ENCODE measurements at regions not wholly inside any gene's neighbourhood (a gene's known extent, or its start where the extent isn't known, plus 50 kb on each side); places are given as distances from the start of the nearest gene placed in this dataset.

DNA sequence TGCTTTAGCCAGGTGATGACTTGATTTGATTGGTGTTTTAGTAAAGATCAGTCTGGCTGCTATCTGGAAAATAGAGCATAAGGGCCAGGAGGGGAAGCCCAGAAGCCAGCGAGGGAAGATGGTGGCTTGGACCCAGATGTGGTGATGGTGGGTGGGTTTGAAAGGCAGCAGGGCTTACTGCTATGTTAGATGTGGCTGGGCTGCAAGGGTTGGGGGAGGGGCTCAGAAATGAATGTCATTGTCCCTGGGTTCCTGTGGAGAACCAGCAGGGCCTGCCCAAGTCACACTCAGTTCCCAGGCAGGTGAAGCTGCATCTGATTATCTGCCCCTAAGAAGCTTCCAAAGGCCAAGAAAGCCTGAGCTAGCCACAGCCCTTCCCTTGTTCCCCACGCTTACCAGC is 71.7 kb upstream of the BRD7 start:
- no peak overlapping the region for H3K4me3 ChIP-seq (replicated peaks in 1 of 3; ENCODE audit: insufficient read depth in 1 of 3, low read depth in 1 of 3, low read length in 3 of 3)
- dilution Hi-C loops (cut with MboI; ENCODE audit: extremely low pct_ligation_motif_present, low sequenced_read_pairs) (no loop called here), intact Hi-C loops (cut with micrococcal nuclease) (no loop called here)
- peaks cover 2% of the 10 kb centered on the region for H3K9me3 ChIP-seq (replicated peaks; ENCODE audit: control insufficient read depth, insufficient read depth, low read length)
- H3K27ac ChIP-seq (ENCODE audit: insufficient read depth, low read depth, low read length) = no peak overlapping the region
- H3K4me2 ChIP-seq (ENCODE audit: insufficient read depth, low read length) = no peak overlapping the region
- no peaks in the 10 kb centered on the region for H3K4me1 ChIP-seq (ENCODE audit: control insufficient read depth, extremely low read depth, insufficient read depth, low read length)
- H2AFZ ChIP-seq (ENCODE audit: low read depth, low read length) = no peak overlapping the region
- H3K27me3 ChIP-seq (ENCODE audit: control insufficient read depth in 2 of 2, insufficient read depth in 2 of 2, low read length in 2 of 2) = no peaks in the 10 kb centered on the region
- BruUV-seq (replicated peaks) = no TSS peak
- no peaks in the 10 kb centered on the region for H3K9me1 ChIP-seq (replicated peaks; ENCODE audit: control insufficient read depth, extremely low read depth, insufficient read depth, low read length)
- no peak for FAIRE-seq
- no peak for DNase-seq (ENCODE audit: low read depth, low spot score)
- no peaks in the 10 kb centered on the region for H4K20me1 ChIP-seq (replicated peaks; ENCODE audit: control insufficient read depth, extremely low read depth, insufficient read depth, low read length)
- H3K79me2 ChIP-seq (ENCODE audit: control insufficient read depth, insufficient read depth, low read length) = no peaks in the 10 kb centered on the region
- H3K36me3 ChIP-seq (ENCODE audit: control insufficient read depth in 2 of 2, extremely low read depth in 1 of 2, insufficient read depth in 2 of 2, low read length in 2 of 2) = no peaks in the 10 kb centered on the region
- POLR2A ChIA-PET = no interaction called here
- CTCF ChIA-PET = no interaction called here
- H3K9ac ChIP-seq (replicated peaks; ENCODE audit: extremely low read depth, insufficient read depth, low read length) = no peak overlapping the region
- TF ChIP-seq MYC (IDR thresholded peaks at IDR 0.05; ENCODE audit: low read depth, low read length) = no peak
- TF ChIP-seq POLR2A (IDR thresholded peaks at IDR 0.05; ENCODE audit: low read depth, low read length) = no peak
- no peak for TF ChIP-seq POLR2AphosphoS5 (IDR thresholded peaks at IDR 0.05; ENCODE audit: insufficient read depth, low read depth, low read length)
- TF ChIP-seq, protein P1, sequence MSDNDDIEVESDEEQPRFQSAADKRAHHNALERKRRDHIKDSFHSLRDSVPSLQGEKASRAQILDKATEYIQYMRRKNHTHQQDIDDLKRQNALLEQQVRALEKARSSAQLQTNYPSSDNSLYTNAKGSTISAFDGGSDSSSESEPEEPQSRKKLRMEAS (IDR thresholded peaks at IDR 0.05; ENCODE audit: insufficient read depth, insufficient read length) = no peak
- no peak for TF ChIP-seq EZH2 (IDR thresholded peaks at IDR 0.05; ENCODE audit: borderline replicate concordance, low read depth, low read length, severe bottlenecking)
- TF ChIP-seq JUN (IDR thresholded peaks at IDR 0.05; ENCODE audit: borderline replicate concordance, insufficient read depth, insufficient read length, low read depth) = no peak
- TF ChIP-seq CTCF (IDR thresholded peaks at IDR 0.05; ENCODE audit: extremely low read depth in 1 of 2, insufficient read depth in 1 of 2, low read depth in 1 of 2, low read length in 2 of 2) = no peak
